ENCODE measurements at regions not wholly inside any gene's neighbourhood (a gene's known extent, or its start where the extent isn't known, plus 50 kb on each side); places are given as distances from the start of the nearest gene placed in this dataset.

- Mint-ChIP-seq H3K27me3 (ENCODE audit: low read depth, unreplicated experiment) (no peaks in the 10 kb centered on the region), H3K36me3 (ENCODE audit: low read depth, unreplicated experiment) (no peaks in the 10 kb centered on the region), H3K27ac (ENCODE audit: unreplicated experiment) (no peak overlapping the region), H3K4me3 (ENCODE audit: unreplicated experiment) (no peak overlapping the region), H3K9me3 (ENCODE audit: unreplicated experiment) (no peaks in the 10 kb centered on the region), H3K4me1 (ENCODE audit: low read depth, unreplicated experiment) (peaks cover 17% of the 10 kb centered on the region)
- no peak overlapping the region for H3K4me3 ChIP-seq (ENCODE audit: insufficient read depth, low read depth, low read length)
- H3K9ac ChIP-seq (ENCODE audit: low read length) = no peak overlapping the region
- H3K4me2 ChIP-seq (ENCODE audit: low read length) = no peak overlapping the region
- H2AFZ ChIP-seq (ENCODE audit: low read depth, low read length) = no peak overlapping the region
- H3K27me3 ChIP-seq (ENCODE audit: insufficient read depth, low read length) = peaks cover 13% of the 10 kb centered on the region
- FAIRE-seq = no peak
- H3K9me3 ChIP-seq (ENCODE audit: insufficient read depth, low read depth, low read length) = no peaks in the 10 kb centered on the region
- no peak for DNase-seq (ENCODE audit: low read depth)
- no peaks in the 10 kb centered on the region for H3K4me1 ChIP-seq (ENCODE audit: insufficient read depth, low read length)
- no peaks in the 10 kb centered on the region for H4K20me1 ChIP-seq (ENCODE audit: insufficient read depth, low read length)
- H3K36me3 ChIP-seq (ENCODE audit: insufficient read depth, low read length) = no peaks in the 10 kb centered on the region
- TF ChIP-seq CTCF (IDR thresholded peaks at IDR 0.05; ENCODE audit: insufficient read depth, low read depth, low read length) = no peak
- TF ChIP-seq EZH2 (IDR thresholded peaks at IDR 0.05; ENCODE audit: insufficient read depth, low read length) = no peak
- H3K79me2 ChIP-seq (ENCODE audit: insufficient read depth, low read length) = no peaks in the 10 kb centered on the region
- H3K27ac ChIP-seq (ENCODE audit: low read depth, low read length) = no peak overlapping the region
These were observed 67.4 kb upstream of the FOXB1 start for GRCh38 chr15:59936741-59937140.

- FAIRE-seq (no peak), DNase-seq (ENCODE audit: low read depth) (no peak)
- peaks cover 2% of the 10 kb centered on the region for H3K27me3 Mint-ChIP-seq (ENCODE audit: low read depth, unreplicated experiment)
- H3K36me3 Mint-ChIP-seq (ENCODE audit: low read depth, unreplicated experiment) = no peaks in the 10 kb centered on the region
- H3K36me3 ChIP-seq (ENCODE audit: insufficient read depth, low read length) = no peaks in the 10 kb centered on the region
- no peak overlapping the region for H3K27ac ChIP-seq (ENCODE audit: low read depth, low read length)
- H4K20me1 ChIP-seq (ENCODE audit: insufficient read depth, low read length) = no peaks in the 10 kb centered on the region
- no peaks in the 10 kb centered on the region for H3K9me3 ChIP-seq (ENCODE audit: insufficient read depth, low read depth, low read length)
- H3K9me3 Mint-ChIP-seq (ENCODE audit: unreplicated experiment) = no peaks in the 10 kb centered on the region
- peak overlapping the region; percentile 77 for H3K27ac Mint-ChIP-seq (ENCODE audit: unreplicated experiment)
- TF ChIP-seq CTCF (IDR thresholded peaks at IDR 0.05; ENCODE audit: insufficient read depth, low read depth, low read length) = no peak
- TF ChIP-seq EZH2 (IDR thresholded peaks at IDR 0.05; ENCODE audit: insufficient read depth, low read length) = no peak
- no peak overlapping the region for H3K4me3 ChIP-seq (ENCODE audit: insufficient read depth, low read depth, low read length)
- H3K79me2 ChIP-seq (ENCODE audit: insufficient read depth, low read length) = no peaks in the 10 kb centered on the region
- peaks cover 10% of the 10 kb centered on the region for H3K27me3 ChIP-seq (ENCODE audit: insufficient read depth, low read length)
- no peak overlapping the region for H3K4me2 ChIP-seq (ENCODE audit: low read length)
- H3K4me1 Mint-ChIP-seq (ENCODE audit: low read depth, unreplicated experiment) = peaks cover 12% of the 10 kb centered on the region
- H3K4me1 ChIP-seq (ENCODE audit: insufficient read depth, low read length) = no peaks in the 10 kb centered on the region
- H3K9ac ChIP-seq (ENCODE audit: low read length) = no peak overlapping the region
- H3K4me3 Mint-ChIP-seq (ENCODE audit: unreplicated experiment) = no peak overlapping the region
- H2AFZ ChIP-seq (ENCODE audit: low read depth, low read length) = no peak overlapping the region
These were observed 70.5 kb upstream of the FOXB1 start for GRCh38 chr15:59933607-59934006.

GRCh38 chr15:59931646-59932261 is 72.4 kb upstream of the FOXB1 start:
- Histone ChIP-seq H3K9ac (ENCODE audit: low read length) (no peak overlapping the region), H3K36me3 (ENCODE audit: insufficient read depth, low read length) (no peaks in the 10 kb centered on the region), H3K4me3 (ENCODE audit: insufficient read depth, low read depth, low read length) (no peak overlapping the region), H3K4me1 (ENCODE audit: insufficient read depth, low read length) (no peaks in the 10 kb centered on the region), H3K79me2 (ENCODE audit: insufficient read depth, low read length) (no peaks in the 10 kb centered on the region), H3K27me3 (ENCODE audit: insufficient read depth, low read length) (peaks cover 10% of the 10 kb centered on the region), H3K4me2 (ENCODE audit: low read length) (no peak overlapping the region), H3K9me3 (ENCODE audit: insufficient read depth, low read depth, low read length) (no peaks in the 10 kb centered on the region), H3K27ac (ENCODE audit: low read depth, low read length) (no peak overlapping the region), H2AFZ (ENCODE audit: low read depth, low read length) (no peak overlapping the region), H4K20me1 (ENCODE audit: insufficient read depth, low read length) (no peaks in the 10 kb centered on the region)
- Mint-ChIP-seq H3K36me3 (ENCODE audit: low read depth, unreplicated experiment) (no peaks in the 10 kb centered on the region), H3K4me1 (ENCODE audit: low read depth, unreplicated experiment) (peaks cover 12% of the 10 kb centered on the region), H3K27me3 (ENCODE audit: low read depth, unreplicated experiment) (peaks cover 2% of the 10 kb centered on the region), H3K9me3 (ENCODE audit: unreplicated experiment) (peaks cover 4% of the 10 kb centered on the region), H3K27ac (ENCODE audit: unreplicated experiment) (no peak overlapping the region), H3K4me3 (ENCODE audit: unreplicated experiment) (no peak overlapping the region)
- FAIRE-seq (no peak), DNase-seq (ENCODE audit: low read depth) (no peak)
- TF ChIP-seq EZH2 (IDR thresholded peaks at IDR 0.05; ENCODE audit: insufficient read depth, low read length) = no peak
- no peak for TF ChIP-seq CTCF (IDR thresholded peaks at IDR 0.05; ENCODE audit: insufficient read depth, low read depth, low read length)
